ENCODE measurements at regions not wholly inside any gene's neighbourhood (a gene's known extent, or its start where the extent isn't known, plus 50 kb on each side); places are given as distances from the start of the nearest gene placed in this dataset.

- DNase-seq: no peak
These were observed 145.3 kb downstream of the FAM83B start for GRCh38 chr6:54991761-54992330.

DNA sequence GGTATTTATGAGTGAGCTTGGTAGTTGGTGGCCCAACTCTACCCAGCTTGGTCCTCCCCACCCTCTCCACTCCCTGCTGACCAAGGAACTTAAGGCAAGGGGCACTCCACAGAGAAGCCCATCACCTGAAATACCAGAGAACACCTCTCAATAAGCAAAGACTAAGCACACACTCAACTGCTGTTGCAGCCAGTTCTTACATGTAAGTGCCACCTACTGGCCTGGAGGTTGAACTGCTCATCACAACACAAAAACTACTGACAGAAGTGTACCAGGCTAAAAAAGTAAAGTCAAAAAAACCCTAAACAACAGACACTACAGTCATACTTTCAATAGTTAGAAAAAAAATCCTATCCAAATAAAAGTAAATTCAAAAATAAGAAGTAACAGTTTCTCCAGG, 146.2 kb downstream of the FAM83B start:
- peak; percentile 2 for DNase-seq

DNA sequence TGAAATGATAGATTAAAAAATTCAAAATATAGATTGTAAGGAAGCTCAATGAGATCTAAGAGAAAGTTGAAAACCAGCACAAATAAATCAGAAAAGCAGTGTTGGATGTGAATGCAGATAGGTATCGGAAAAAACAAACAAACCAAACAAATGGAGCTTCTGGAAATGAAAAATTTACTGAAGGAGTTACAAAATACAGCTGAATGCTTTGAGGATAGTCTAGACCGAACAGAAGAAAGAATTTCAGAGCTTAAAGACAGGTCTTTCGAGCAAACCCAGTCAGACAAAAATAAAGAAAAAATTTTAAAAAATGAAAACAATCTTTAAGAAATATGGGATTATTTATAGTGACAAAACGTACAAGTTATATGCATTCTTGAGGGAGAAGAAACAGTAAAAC, 146.7 kb downstream of the FAM83B start:
- DNase-seq: no peak

DNA sequence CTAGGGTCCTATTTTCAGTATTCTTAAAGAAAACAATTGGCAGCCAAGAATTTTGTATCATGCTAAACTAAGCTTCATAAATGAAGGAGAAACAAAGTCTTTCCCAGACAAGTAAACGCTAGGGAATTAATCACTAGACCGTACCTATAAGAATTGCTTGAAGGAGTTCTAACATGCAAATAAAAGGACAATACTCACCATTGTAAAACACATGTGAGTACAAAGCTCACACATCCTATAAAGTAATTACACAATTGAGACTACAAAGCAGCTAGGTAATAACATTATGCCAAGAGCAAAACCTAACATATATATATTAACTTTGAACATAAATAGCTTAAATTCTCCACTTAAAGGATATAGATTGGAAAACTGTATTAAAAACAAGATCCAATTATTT, 147.4 kb downstream of the FAM83B start:
- no peak for DNase-seq

DNA sequence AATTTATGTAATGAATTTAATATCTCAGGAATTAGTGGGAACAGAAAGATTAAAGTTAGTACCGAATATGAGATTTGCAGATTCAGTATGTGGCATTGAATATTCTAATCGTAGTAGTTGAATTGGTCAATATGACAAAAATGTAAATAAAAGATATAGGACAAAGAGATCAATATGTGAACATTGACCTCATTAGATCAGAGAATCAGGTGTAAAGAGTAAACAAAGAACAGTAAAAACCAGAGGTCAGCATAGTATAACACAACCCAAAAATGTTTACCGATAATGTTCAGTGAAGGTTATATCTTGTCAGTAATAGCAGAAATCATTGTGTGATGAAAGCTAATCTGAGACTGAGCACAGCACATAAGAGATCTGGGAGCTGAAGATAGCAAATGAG, 152.0 kb downstream of the FAM83B start:
- DNase-seq: no peak

GRCh38 chr6:55003719-55004430, 157.3 kb downstream of the FAM83B start:
- DNase-seq: no peak

DNA sequence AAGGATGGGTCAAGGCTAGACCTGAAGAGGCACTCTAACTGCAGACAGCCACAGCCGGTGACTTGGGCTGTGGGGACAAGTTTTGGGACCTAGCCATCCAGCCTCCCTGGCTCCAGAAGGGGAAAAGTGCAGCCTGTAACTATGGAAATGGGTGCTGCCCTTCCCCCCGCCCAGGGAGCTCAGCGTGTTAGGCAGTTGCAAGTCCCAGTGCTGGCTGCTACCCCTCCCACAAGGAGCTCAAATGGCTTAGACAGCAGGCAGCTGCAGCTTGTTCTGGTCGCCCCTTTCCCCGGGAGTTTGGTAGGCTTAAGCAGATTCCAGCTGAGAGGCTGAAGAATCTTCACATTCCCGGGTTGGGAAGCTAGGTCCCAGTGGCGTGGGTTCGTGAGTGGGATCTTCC, 162.6 kb downstream of the FAM83B start:
- no peak for DNase-seq

DNA sequence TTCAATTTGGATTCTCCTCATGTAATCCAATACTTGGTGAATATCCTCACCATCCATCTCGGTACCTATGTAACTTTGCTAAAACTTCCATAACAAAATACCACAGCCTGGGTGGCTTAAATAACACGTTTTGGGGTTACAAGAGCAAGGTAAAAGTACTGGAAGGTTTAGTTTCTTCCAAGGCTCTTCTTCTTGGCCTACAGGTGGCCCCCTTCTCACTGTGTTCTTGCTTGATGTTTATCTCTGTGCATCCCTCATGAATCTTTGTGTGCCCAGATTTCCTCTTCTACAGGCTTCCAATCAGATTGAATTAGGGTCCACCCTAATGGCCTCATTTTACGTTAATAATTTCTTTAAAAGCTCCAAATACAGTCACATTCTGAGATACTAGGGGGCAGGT, 163.3 kb upstream of the HCRTR2 start:
- DNase-seq: no peak

DNA sequence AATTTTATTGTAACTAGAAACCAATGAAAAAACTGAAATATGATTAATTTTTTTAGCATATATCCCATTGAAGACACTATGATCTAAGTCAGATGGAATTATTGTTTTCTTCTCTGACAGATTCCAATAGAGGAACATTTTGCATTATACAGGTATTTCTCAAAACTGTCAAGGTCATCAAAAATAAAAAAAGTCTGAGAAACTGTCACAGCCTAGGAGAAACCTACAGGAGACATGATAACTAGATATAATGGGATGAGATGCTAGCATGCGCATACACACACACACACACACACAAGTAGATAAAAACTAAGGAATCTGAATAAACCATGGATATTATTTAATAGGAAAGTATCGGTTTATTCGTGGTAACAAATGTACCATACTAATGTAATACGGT, 161.9 kb upstream of the HCRTR2 start:
- DNase-seq: no peak

DNA sequence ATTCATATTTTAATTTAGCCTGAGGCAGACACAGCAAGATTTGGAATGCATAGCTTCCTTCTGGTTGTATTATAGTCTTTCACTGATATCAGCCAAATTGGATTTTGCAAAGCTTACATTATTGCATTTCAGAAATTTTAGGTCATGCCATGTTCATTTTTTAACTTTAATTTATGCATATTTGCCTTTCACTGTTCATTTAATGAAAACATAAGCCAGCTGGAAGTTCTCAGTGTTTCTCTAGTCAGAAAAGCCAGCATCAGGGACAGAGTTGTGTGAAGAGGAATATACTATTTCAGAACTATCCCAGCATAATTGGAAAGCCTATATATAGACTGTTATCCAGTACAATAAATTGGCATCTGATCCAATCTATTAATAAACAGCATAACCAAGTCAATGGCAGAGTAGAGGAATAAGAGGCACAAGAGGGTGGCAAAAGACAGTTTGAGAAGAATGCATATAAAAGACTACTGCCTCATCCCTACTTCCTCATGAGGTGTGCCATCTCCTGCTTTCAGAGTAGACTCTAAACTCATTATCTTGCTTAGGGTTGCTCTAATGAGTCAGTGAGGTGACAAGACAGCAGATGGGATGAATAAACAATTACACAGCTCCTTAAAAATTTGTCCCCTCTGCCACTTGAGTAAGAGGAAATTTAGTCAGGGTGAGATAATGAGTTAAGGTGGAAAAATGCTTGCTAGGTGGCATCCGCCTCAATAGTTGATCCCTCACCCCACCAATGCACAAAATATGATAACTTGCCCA, 159.8 kb upstream of the HCRTR2 start:
- no peak for DNase-seq

DNA sequence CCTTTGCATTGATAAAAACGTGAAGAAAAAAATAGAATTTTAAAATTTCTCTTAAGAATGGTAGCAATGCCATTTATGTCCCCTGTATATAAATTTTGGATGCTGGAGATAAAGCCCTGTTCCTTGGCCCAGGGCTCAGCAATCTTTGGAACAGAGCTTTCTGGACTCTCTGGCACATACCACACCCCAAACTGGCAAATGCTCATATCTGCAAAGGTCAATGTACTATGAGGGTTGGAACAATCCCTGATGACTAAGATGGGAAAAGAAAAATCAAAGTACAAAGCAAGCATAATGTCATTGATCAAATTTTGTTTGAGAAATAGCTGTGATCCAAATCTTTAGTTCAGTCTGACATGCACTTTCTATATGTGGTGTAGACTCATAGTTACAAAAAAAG, 158.1 kb upstream of the HCRTR2 start:
- DNase-seq: no peak

DNA sequence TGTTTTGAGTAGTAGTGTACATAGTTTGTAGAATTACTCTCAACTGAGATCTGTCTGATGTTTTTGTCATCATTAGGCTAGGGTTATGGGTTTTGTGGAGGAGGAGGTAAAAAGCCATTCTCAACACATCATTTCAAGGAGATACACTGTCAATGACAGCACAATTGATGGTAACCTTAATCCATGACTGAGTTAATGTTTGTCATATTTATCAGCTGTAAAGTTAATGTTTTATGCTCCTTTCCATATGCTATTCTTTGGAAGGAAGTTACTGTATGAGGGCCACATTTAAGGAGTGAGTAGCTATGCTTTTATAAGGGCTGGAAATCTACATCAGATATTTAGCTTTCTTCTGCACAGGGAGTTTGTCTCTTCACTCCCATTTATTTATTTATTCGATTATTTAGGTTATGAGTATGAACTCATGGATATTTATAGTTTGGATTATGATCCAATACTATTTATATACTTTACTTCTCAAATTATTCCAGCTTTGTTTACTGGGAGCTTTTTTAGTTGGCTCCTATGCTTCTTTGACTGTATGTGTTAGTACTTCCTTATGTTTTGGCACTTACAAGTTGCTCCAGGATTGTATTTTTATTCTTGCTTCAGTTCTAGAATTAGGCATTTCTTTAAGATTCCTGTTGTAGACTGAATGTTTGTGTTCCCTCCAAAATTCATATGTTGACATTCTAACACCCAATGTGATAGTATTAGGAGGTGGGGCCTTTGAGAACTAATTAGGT, 156.6 kb upstream of the HCRTR2 start:
- DNase-seq: no peak

- no peak for DNase-seq
These were observed 154.7 kb upstream of the HCRTR2 start for GRCh38 chr6:55019591-55019990.

GRCh38 chr6:55023230-55023629, 151.1 kb upstream of the HCRTR2 start:
- no peak for DNase-seq

DNA sequence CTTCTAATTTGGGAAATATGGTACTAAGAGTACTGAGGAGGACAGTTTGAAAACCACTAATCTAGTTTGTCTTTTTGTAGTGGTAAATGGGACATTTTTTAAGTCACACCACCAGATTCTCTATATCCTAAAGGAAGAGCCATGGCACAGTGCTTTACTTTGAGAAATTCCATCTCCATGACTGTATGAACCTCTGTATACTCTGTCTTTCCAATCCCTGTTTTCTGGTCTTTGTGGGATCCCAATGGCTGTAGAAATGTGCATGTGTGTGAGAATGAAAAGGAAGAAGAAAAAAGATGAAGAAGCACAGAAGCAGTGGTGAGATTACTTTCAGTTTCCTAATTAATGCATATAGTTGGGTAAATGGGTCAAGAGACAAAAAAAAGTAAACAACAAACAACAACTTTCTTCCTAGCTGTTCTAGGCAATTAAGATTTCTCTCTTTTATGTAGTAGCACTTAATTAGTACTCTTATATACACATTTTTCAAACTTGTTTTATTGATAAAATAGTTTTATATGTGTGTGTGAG, 141.2 kb upstream of the HCRTR2 start:
- DNase-seq: no peak

- no peak for DNase-seq
These were observed 139.6 kb upstream of the HCRTR2 start for GRCh38 chr6:55034752-55035151.

DNA sequence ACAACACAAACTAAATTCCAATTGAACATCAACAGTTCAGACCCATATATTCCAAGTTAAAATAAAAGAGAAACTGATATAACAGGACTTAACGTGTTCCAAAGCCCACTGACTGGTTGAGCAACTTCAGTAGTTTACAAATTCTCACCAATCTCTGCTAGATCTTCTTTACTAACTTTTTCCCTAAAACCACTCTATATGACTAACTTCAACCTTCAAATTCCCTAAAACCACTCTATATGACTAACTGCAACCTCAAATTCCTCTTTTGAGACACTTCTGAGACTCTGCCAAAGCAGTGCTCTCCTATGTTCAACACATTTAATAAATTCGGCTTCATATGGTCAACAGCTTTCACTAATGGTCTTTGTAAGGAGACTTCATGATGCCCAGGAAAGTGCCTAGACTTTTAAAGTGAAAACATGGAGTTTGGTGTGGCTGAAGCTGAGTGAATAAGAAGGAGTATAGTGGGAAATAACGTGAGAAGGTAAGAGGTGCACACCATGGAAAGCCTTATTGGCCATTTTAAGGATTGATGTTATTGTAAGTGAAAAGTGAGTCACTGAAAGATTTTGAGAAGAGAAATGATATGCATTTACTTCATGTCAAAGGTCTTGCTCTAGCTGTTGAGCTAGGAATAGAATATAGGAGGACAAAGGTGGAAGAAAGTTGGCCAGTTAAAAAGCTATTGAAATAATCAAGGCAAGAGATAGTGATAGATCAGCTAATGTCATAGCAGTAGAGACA, 134.0 kb upstream of the HCRTR2 start:
- no peak for DNase-seq

- DNase-seq: no peak
These were observed 127.4 kb upstream of the HCRTR2 start for GRCh38 chr6:55046869-55047422.

DNA sequence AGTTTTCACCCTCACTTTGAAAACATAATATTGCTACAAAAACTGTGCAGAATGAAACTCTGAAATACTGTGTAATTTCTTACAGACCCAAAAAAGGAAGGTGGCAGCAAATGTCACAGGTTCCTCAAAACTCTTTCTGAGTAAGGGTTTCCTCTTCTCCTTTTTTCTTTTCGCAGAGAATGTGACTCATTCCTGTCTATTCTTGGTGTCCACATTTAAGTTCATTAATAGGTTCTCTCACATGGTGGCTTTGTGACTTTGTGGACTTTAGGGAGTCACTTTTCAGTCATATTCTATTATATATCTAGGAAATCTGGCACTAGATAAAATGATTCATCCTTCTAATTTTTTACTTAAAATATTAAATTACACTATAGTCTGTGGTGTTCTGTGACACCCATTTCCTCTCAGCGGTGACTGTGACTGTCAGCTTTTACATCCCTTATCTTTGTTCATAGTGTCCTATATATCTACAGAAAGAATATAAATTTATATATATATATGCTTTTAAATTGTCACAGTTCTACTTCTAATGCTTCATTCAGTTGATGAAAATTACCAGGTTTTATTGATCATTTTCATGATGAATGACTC, 126.8 kb upstream of the HCRTR2 start:
- DNase-seq: no peak

DNA sequence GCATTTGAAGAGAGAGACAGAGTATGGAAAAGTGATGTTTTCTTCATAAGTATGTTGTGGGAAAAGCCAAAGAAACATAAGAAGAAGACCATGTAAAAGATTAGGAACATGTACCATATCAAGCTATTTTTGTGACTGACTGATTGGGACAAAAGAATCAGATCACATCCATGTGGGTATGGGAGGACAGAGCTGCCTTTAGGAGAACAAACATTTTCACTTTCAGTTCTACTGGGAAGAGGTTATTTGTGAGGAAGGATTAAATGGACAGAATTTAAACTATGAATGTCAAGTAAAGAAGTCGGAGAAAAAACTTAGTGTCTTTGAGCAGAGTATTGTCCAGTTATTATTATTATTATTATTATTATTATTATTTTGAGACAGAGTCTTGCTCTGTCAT, 124.4 kb upstream of the HCRTR2 start:
- DNase-seq: no peak

GRCh38 chr6:55052846-55053245, 121.5 kb upstream of the HCRTR2 start:
- no peak for DNase-seq

- no peak for DNase-seq
These were observed 115.6 kb upstream of the HCRTR2 start for GRCh38 chr6:55058682-55059081.

Data from activated CD4-positive, alpha-beta T cell treated with anti-CD3 and anti-CD28 coated beads, Interleukin-10, Interleukin-2, amounts not matched to agents 100 ng/mL and 50 ng/mL, durations not matched to agents 16 hours and 8 hours (primary cell).